HEK293T (cell line): ENCODE measurements at regions not wholly inside any gene's neighbourhood (a gene's known extent, or its start where the extent isn't known, plus 50 kb on each side); places are given as distances from the start of the nearest gene placed in this dataset.

Experiments
- BHLHE40 ChIP-seq: fragments of 450-650 bp; IDR thresholded peaks from 2 replicates; pipeline ENCODE4 v1.6.1; 2016; ENCODE audit warnings: mild to moderate bottlenecking, moderate library complexity, borderline replicate concordance
- FOXK2 ChIP-seq: fragments of 450-650 bp; IDR thresholded peaks from 2 replicates; pipeline ENCODE4 v1.6.1; 2016; ENCODE audit warnings: mild to moderate bottlenecking
- FOXM1 ChIP-seq: fragments of 450-650 bp; IDR thresholded peaks from 2 replicates; pipeline ENCODE4 v1.6.1; 2017; ENCODE audit warnings: mild to moderate bottlenecking, borderline replicate concordance
- SP1 ChIP-seq: fragments of 450-650 bp; IDR thresholded peaks from 2 replicates; pipeline ENCODE4 v1.6.1; 2017
- TARDBP ChIP-seq: fragments of 450-650 bp; IDR thresholded peaks from 2 replicates; pipeline ENCODE4 v1.6.1; 2016
- TF ChIP-seq, protein P1 (sequence below): fragments of 450-650 bp; IDR thresholded peaks from 2 replicates; pipeline ENCODE4 v1.6.1; 2016

DNA sequence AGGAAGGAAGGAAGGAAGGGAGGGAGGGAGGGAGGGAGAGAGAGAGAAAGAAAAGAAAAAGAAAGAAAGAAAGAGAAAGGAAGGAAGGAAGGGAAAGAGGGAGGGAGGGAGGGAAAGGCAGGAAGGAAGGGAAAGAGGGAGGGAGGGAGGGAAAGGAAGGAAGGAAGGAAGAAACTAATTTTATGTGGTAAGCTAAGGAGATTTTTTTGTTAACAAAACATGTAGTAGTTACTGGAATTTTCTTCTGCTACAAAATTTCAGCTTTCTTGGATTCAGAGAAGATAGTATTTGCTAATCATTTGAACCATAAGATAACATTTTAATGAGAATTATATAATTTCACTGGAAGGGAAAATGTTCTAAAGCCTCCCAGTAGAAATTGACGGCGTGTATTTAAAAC, 437.8 kb upstream of the DCN start:
- TF ChIP-seq FOXK2, result no peak
- no peak for TF ChIP-seq FOXM1
- no peak for TF ChIP-seq SP1
- TF ChIP-seq TARDBP, result no peak
- no peak for TF ChIP-seq BHLHE40
- TF ChIP-seq, protein P1, sequence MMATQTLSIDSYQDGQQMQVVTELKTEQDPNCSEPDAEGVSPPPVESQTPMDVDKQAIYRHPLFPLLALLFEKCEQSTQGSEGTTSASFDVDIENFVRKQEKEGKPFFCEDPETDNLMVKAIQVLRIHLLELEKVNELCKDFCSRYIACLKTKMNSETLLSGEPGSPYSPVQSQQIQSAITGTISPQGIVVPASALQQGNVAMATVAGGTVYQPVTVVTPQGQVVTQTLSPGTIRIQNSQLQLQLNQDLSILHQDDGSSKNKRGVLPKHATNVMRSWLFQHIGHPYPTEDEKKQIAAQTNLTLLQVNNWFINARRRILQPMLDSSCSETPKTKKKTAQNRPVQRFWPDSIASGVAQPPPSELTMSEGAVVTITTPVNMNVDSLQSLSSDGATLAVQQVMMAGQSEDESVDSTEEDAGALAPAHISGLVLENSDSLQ, result no peak
